ENCODE measurements at regions not wholly inside any gene's neighbourhood (a gene's known extent, or its start where the extent isn't known, plus 50 kb on each side); places are given as distances from the start of the nearest gene placed in this dataset.
"Not testable (repeated sequence)": the region's sequence is repeated elsewhere in the genome, so short reads cannot be mapped to it uniquely, and the experiment has no call there.

DNA sequence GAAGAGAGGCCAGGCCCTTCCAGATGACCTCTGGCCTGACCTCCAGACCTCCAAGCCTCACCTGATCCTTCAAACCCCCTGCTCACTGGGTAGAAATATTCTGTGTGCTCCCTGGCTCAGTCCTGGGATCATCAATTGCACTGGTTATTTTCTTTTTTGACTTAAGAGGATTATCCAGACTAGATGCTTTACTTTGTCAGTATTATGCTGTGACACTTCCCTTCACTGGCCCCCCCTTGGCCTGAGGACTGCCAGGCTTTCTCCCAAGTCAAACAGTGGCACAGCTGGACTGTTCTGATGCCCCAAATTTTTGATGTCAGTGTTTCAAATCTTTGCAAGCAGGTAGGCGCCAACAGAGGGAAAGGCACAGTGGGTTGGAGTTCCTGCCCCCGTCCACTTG lies 156.3 kb upstream of the SKOR2 start:
- DNase-seq (ENCODE audit: low read depth) = no peak

DNA sequence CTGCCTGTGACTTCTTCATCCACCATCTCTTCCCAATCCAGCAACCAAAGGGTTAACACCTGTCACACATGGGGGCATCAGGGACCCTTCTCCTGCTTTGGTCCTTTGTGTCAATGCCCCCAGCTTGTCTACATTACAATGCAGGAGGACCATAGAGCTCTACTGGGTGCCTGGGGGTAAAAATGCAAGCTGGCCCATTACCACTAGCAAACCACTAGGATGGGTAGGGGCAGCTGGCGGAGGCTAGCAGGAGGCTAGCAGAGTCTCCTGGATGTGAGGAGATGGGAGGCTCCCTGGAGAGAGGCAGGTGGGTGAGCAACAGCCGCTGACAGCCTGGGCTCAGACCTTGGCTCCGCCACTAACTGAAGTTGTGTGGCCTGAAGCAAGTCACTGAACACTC lies 153.4 kb upstream of the SKOR2 start:
- DNase-seq (ENCODE audit: low read depth) = no peak

DNA sequence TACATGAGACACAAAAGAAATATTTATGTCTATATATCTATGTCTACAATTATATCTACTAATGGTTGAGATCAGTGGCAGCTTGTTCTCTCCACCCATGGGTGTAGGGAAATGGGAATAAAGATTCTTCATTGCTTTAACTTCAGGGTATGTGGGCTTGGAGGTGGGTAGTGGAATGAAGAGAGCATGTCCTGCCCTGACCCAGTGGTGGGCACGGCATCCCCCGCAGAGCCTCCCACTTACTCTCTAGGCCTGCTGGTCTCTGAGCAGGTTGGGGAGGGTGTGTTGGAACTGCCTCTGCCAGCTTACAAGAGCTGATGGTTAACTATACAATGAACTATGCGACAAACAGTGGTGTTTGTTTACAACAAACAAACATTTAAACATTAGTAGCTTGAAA lies 152.5 kb upstream of the SKOR2 start:
- no peak for DNase-seq (ENCODE audit: low read depth)

DNA sequence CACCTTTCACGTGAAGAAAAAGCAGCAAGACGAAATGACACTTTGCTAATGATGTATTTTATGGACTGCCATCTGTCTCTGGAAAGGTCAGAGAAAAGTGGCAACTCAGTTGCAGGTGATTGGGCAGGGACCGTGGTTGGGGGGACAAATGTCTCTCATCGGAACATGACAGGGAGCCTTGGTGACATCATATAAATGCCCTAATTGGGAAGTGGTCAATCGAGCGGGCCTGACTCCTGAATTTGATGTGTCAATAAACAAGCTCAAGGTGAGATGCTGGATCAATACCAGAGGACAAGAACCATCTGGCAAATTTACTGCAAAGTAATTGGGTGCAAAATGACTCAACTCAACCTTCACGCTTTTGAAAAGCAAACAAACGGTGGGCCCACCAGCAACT lies 151.9 kb upstream of the SKOR2 start:
- DNase-seq (ENCODE audit: low read depth) = no peak

DNA sequence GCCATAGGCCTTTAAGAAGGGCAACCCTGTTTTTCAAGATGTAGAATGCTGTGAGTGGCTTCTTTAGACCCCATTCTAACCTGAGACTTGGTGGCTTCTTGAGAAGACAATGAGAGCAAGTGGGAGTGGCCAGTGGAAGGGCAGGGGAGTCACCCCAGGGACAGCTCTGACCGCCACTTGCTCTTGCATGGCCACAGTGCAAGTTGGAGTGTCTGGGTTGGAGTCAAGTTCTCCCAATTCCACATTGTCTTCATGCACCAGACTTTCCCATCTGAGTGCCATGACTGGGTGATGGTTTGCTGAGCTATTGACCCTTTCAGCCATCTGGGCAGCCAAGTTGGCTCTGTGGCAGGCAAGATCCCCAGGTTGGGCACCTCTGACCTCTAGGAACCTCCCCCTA lies 148.0 kb upstream of the SKOR2 start:
- no peak for DNase-seq (ENCODE audit: low read depth)

DNA sequence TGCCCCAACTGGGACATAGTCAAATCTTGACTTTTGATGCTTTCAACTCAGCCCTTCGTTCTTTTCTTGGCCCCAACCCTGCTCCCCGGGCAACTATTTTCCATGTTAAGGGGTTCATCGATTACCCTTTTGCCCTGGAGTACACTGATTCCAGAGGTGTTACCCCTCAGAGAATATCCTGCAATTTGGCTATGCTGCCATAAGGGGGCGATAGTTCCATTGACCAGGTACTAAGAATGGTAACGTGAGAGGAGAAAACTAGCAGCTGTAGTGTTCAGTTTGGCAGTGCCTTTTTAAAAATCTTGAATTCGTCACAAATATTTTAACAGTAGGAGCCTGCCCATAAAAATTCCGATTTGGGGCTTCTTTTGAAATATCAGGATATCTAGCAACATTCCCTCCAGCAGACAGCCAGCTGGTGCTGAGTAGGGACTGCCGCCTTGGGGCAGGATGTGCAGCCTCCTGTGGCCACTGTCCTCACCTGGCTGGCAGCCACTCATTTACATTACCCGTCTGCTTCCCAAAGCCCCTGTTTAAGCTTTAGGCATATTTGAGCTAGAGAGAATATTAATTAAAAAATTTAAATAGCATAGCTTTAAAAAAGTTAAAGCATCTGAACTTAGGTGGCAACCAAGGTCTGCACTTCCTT lies 146.3 kb upstream of the SKOR2 start:
- DNase-seq (ENCODE audit: low read depth) = no peak

DNA sequence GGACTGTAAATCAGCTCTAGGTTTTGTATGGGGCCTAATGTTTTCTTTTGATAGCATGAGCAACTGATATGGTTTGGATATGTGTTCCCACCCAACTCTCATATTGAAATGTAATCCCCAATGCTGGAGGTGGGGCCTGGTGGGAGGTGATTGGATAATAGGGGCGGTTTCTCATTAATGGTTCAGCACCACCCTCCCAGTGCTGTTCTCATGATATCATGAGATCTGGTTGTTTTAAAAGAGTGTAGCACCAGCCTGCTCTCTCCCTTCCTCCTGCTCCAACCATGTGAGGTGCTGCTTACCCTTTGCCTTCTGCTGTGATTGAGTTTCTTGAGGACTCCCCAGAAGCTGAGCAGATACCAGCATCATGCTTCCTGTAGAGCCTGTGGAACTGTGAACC lies 140.2 kb upstream of the SKOR2 start:
- DNase-seq (ENCODE audit: low read depth) = no peak

DNA sequence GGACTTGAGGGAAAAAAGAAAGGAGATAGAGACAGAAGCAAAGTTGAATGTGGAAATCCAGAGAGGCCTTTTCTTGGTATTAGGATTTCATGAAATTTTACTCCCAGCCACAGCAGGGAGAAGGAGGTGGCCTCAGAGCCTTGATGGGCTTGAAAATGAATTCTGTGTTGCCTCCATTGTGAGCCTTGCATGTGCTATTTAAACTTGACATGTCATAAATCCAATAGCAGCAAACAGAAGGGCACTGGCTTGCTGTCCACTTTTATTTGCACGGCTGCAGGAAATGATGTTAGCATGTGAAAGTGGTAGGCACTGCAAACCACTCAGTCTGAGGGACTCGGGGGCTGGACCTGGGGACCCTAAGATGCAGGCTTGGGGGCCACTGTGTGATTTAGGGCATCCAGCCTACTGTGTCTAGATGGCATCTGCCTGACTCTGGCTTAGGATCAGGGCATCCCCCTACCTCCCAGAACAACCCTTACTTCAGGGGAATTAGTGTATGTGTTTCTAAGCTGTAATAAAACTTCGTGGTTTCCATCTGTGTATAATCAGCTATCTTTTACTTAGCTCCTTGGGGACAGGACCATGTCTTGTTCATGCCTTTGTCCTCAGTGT lies 139.1 kb upstream of the SKOR2 start:
- no peak for DNase-seq (ENCODE audit: low read depth)

DNA sequence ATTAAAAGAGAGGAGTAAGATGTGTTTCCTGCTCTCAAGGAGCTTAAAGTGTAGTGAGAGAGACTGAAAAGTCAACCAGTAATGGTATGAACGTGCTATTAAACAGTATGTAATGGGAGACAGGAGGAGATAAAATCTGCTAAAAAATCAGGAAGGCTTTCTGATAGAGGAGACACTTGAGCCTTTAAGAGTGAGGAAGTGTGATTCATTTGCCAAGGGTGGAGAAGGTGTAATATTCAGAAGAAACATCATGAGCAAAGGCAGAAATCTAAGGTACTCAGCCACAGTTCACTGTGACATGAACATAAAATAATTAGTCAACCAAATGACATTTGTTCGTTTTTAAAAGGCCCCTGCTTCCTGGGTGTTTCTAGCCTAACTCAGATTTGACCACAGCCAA lies 137.8 kb upstream of the SKOR2 start:
- no peak for DNase-seq (ENCODE audit: low read depth)

DNA sequence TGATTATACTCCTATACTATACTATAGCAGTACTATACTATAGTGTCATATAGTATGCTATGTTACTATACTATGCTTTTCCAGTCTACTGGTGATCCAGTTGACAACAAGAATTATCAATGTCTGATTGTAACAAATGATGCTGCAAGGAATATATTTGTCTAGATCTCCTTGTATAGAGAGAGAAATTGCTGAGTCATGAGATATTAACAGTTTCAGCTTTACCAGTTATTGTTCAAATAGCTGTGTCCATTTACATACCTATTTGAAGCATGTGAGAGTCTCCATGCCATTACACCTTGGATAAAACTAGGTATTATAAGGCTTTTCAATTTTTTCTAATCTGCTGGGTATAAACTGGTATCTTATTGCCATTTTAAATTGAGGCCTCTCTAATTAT lies 136.4 kb upstream of the SKOR2 start:
- DNase-seq (ENCODE audit: low read depth) = no peak

DNA sequence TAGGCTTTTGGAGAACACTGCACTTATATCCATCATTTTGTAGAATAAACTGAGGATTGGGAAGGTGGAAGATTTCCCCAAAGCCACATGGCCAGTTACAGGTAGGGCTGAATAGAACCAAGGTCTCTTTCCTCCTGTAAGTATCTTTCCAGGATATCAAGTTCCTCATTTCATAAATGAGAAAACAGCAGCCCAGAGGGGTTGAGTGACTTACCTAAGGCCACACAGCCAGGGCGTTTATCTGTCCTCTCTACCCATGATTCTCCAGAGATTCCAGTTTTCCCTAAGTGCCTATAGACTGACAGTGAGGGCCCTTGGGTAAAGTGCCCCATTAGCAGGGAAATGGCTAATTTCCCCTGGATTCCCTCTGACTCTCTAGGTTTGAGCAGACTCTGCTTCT lies 132.3 kb upstream of the SKOR2 start:
- DNase-seq (ENCODE audit: low read depth) = no peak

DNA sequence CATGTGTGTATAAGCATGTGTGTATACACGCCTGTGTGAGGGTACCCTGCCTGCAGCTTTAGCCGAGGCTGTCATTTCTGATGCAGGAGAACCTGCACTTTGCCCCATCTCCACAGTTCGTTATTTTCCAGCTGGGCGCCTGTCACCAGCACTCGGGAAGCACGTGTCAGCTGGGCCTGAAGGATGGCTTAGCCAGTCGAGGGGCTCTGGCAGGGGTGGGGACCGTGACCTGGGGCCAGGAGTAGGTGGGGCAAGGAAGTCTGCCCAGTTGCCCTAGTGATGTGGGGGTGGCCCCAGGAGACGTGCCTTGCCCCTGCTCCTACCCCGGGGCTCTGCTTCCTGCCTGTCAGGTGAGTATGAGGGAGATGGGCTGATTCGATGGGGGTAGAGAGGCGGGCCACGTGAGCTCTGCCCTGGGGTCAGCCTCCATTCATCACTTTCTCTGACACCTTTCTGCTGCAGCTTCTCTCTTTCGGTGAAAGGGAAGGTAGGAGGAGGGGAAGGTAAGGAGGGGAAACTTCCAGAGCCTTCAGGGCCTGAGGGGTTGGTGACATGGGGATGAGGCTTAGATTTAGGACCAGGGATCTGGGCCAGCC lies 130.6 kb upstream of the SKOR2 start:
- DNase-seq (ENCODE audit: low read depth) = no peak

DNA sequence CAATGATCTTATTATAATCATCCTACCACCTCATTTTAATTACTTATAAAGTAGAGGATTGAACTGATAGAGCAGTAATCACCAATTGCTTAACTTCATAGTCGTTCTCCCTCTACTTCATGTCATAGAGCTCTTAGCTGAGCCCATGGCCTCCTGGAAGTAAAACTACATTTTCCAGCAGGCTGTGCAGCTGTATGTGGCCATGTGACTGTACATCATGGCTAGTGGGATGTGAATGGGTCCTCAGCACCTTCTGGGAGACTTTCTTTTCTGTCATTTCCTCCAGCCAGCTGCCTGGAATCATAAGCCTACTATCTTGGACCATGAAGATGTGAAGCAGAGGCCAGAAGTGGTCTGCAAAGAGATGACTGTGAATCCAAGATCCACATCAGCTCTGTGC lies 128.7 kb upstream of the SKOR2 start:
- no peak for DNase-seq (ENCODE audit: low read depth)

DNA sequence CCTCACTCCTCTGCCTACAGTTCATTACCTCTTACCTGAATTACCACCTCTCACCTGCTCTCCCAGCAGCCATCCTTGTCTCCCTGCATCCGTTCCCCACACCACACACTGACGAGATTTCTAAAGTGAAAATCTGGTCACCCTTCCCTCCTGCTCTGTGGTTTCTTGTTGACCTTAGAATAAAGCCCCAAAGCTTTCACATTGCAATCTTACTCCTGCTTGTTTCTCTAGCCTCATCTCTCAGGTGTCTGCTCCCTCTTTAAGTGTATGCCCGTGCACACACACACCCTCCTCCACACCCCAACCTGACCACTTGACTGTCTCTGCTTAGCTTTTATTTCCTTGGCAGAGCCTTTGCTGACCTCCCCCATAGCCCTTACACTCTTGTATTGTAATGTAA lies 122.0 kb upstream of the SKOR2 start:
- no peak for DNase-seq (ENCODE audit: low read depth)

DNA sequence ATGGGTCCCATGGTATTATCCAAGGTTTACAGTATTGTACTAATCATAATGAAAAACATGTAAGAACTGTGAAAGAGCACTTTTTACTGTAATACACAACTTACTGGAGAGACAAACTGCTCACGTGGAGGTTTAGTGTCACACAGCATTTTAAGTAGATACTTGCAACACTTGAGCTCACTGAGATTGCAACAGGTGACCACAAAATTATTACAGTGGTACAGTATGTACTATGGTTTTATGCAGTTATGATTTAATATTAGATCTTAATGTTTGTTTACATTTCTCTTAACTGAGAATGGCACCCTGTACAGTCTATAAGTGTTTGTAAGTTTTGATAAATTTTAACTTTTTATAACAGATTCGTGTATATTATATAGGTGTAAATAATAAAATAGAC lies 118.6 kb upstream of the SKOR2 start:
- DNase-seq (ENCODE audit: low read depth) = no peak

DNA sequence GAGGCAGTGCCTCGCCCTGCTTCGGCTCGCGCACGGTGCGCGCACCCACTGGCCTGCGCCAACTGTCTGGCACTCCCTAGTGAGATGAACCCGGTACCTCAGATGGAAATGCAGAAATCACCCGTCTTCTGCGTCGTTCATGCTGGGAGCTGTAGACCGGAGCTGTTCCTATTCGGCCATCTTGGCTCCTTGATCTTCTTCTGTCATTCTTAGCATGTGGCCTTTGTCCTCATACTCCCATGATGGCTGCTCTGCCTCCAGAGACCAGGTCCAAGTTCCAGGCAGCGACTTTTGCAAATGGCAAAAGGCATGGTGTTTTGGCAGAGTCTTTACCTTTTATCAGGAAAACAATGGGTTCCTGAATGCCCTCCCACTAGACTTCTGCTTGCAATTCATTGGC lies 102.6 kb upstream of the SKOR2 start:
- DNase-seq (ENCODE audit: low read depth) = not testable (repeated sequence)

DNA sequence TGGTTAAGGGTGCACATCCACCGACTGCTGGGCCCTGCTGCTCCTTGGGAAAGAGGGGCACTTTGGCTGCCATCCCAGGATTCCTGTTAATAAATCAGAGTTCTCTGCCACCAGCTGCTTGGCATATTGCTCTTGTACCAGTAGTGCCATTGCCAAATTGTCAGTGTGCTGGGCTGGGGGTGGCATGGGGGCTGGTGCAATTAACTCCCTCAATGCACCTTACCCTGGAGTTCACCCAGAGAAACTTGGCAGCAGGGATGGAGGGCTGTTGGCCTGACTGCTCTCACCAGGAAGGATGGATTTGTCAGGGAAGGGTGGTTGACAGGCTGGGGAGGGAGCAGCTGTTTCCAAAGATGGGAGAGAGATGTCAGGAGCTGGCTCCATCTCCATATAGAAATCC lies 94.6 kb upstream of the SKOR2 start:
- no peak for DNase-seq (ENCODE audit: low read depth)

DNA sequence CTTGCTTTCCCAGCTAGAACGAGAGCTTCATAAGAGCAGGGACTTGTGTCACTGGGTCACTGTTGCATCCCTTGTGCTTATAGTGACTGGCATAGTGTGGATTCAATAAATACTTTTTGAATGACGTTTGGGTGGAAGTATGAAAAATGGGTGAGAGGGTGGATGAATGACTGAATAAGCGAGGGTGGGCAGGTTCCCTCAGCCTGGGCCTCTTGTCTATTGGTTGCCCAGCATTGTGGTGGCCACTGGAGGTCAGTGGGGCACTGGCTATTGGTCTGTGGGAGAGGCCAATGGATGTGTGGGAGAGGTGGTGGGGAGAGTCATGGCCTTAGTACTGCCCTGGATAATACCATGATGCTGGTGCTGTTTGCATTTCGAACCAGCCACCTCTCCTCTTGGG lies 93.8 kb upstream of the SKOR2 start:
- DNase-seq (ENCODE audit: low read depth) = no peak

DNA sequence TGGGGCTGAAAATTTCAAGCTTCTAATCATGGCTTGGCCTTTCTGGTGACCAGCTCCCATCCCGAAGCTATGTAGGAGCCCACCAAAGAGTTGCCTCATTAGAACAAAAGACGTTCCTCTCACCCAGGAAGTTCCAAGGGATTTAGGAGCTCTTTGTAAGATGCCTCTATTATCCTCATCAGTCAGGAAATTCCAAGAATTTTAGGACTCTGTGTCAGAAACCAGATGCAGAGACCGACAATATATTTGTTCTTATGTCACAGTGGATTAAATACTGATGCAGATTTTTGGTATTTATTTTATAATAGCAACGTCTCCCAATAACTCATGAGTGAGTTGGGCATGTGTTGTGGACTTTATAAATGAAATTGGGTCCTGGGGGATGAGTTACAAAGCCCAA lies 91.8 kb upstream of the SKOR2 start:
- no peak for DNase-seq (ENCODE audit: low read depth)

DNA sequence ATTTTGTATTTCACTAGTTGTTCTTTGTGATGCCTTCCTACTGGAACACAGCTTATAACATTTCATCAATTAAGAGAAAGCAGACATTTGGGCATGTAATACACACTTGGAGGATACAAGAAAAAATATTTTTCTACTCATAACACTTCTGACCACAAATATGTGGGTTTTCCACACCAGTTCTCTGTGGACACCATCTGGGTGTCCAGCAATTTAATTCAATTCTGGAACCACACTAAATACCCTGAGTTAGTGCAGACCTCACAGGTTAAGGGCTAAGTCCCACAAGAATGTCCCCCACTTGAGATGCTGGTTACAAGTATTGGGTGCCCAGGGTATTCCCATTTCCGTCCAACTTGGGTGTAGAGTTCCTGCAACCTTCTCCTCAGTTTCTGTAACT lies 91.1 kb upstream of the SKOR2 start:
- DNase-seq (ENCODE audit: low read depth) = no peak

DNA sequence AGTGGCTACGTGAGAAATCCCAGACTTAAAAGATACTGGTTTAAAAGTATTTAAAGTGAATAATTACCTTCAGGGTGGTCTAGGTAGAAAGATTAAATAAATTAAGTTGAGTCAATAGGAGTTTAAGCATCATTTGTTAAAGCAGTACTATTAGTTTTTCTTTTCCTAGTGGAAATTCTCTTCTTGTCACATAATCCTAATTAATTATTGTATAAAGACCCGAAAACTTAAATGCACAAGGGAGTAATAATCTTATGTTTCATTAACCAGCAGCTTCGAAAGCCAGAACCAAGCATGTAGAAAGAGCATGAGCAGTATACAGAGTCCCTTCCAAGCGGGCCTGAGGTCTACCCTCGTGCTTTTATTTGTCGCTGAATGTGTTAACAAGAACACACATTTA lies 90.2 kb upstream of the SKOR2 start:
- no peak for DNase-seq (ENCODE audit: low read depth)

DNA sequence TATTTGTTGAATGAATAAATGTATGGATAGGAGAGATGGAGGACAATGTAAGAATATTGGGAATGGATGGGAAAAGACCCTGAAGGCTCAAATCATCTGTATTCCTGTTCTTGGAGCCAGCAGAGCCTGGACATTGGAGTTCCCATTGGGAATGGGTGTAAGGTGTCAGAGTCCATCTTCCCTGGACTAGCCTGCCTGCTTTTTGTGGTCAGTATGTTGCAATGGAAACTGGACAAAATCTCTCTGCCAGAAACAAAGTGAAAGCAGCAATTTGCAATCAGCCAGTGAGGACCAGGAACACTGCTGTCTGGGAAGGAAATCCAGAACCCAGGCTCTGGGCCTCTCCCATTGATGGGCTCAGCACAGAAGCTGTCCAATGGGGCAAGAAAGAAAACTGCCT lies 83.5 kb upstream of the SKOR2 start:
- no peak for DNase-seq (ENCODE audit: low read depth)

DNA sequence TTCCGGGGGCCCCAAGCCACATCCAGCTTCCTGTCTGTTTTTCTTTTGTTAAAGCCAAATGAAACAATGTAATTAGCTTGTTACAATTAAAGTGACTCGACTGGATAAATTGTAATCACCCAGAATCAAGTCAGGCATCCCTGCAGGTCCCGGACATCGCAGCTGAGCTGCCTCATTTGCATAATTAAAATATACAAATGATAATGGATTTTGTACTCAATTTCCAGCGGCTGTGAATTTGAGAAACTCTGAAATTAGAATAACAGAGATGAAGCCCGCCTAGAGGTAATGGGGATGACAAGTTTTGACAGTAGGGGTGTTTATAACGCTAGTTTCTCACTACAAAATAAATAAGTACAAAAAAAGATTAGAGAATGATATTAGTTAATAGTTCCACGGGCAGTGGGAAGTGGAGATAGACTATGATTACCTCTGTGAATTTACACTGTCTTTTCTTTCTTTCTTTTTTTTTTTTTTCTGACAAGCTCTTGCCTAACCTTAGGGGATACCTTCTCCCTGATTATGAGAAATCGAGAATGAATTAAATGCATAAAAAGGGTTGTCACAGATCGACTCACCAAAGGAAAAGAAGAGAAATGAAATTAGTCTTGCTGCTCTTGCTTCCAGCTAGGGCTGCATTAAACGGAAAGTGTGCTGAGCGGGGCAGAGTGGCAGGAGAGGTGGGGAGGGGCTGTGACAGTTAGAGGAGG lies 82.6 kb upstream of the SKOR2 start:
- no peak for DNase-seq (ENCODE audit: low read depth)

DNA sequence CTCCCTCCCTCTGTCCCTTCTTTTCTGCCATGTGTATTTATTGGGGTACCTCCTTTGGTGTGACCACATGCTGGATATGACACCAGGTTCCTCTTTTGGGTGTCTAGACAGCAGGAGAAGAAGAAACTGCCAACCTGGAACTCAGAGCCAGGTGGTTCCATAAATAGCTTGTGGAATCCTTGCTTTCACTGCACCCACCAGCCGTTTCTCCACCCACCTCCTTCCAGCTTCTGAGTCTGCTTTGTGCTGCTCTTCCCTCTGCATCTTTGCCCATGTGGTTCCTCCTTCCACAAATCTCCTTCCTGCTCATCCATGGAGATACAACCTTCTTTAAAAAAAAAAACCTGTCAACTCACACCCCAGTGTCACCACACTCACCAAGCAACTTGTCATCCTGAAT lies 80.2 kb upstream of the SKOR2 start:
- DNase-seq (ENCODE audit: low read depth) = no peak
